Peyer's patch (tissue), 4 donors: ENCODE measurements at regions not wholly inside any gene's neighbourhood (a gene's known extent, or its start where the extent isn't known, plus 50 kb on each side); places are given as distances from the start of the nearest gene placed in this dataset.

Experiments used
- POLR2A ChIP-seq, 2 donors: fragments of 450-650 bp; IDR thresholded peaks; one replicate each; pipeline ENCODE4 v1.5.1; 2017; ENCODE audit warnings: antibody characterized with exemption in 2 of 2, mild to moderate bottlenecking in 2 of 2, moderate library complexity in 2 of 2
- TF ChIP-seq, protein P1 (sequence below), 6 experiments: fragments of 450-650 bp in 4 of 6; fragments of 200-600 bp in 2 of 6; sonication (generic) in 1 of 6; IDR thresholded peaks; one replicate each; pipeline ENCODE4 v1.5.1; 2017 to 2019; ENCODE audit warnings: antibody characterized with exemption in 6 of 6, mild to moderate bottlenecking in 3 of 6, moderate library complexity in 1 of 6

GRCh38 chr6:10215326-10216110 is 199.4 kb downstream of the TFAP2A start:
- TF ChIP-seq, protein P1, sequence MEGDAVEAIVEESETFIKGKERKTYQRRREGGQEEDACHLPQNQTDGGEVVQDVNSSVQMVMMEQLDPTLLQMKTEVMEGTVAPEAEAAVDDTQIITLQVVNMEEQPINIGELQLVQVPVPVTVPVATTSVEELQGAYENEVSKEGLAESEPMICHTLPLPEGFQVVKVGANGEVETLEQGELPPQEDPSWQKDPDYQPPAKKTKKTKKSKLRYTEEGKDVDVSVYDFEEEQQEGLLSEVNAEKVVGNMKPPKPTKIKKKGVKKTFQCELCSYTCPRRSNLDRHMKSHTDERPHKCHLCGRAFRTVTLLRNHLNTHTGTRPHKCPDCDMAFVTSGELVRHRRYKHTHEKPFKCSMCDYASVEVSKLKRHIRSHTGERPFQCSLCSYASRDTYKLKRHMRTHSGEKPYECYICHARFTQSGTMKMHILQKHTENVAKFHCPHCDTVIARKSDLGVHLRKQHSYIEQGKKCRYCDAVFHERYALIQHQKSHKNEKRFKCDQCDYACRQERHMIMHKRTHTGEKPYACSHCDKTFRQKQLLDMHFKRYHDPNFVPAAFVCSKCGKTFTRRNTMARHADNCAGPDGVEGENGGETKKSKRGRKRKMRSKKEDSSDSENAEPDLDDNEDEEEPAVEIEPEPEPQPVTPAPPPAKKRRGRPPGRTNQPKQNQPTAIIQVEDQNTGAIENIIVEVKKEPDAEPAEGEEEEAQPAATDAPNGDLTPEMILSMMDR (IDR thresholded peaks at IDR 0.05): no peak
- TF ChIP-seq POLR2A (IDR thresholded peaks at IDR 0.05): no peak
